Glutamatergic neuron (in vitro differentiated cells): ENCODE measurements at regions not wholly inside any gene's neighbourhood (a gene's known extent, or its start where the extent isn't known, plus 50 kb on each side); places are given as distances from the start of the nearest gene placed in this dataset.
A peak's percentile ranks its signal among the peaks of the same experiment; 100 is the strongest.

Experiments
- DNase-seq: peaks from one replicate; pipeline ENCODE4 v3.0.0; 2022
- H3K27ac Mint-ChIP-seq: one replicate; pipeline ENCODE4 v1.8.0; 2020; ENCODE audit warnings: mild to moderate bottlenecking, mixed read lengths, inconsistent platforms; ENCODE audit not compliant: unreplicated experiment
- H3K27me3 Mint-ChIP-seq: one replicate; pipeline ENCODE4 v1.8.0; 2020; ENCODE audit warnings: mild to moderate bottlenecking, moderate library complexity, mixed read lengths, inconsistent platforms; ENCODE audit not compliant: unreplicated experiment
- H3K36me3 Mint-ChIP-seq: one replicate; pipeline ENCODE4 v1.8.0; 2020; ENCODE audit warnings: mild to moderate bottlenecking, mixed read lengths, inconsistent platforms; ENCODE audit not compliant: unreplicated experiment
- H3K4me1 Mint-ChIP-seq: one replicate; pipeline ENCODE4 v1.8.0; 2020; ENCODE audit warnings: mild to moderate bottlenecking, low read depth, mixed read lengths, inconsistent platforms; ENCODE audit not compliant: unreplicated experiment
- H3K4me3 Mint-ChIP-seq: one replicate; pipeline ENCODE4 v1.8.0; 2020; ENCODE audit warnings: mild to moderate bottlenecking, mixed read lengths, inconsistent platforms; ENCODE audit not compliant: unreplicated experiment
- H3K9me3 Mint-ChIP-seq: one replicate; pipeline ENCODE4 v1.8.0; 2020; ENCODE audit warnings: mild to moderate bottlenecking, moderate library complexity, mixed read lengths, inconsistent platforms; ENCODE audit not compliant: unreplicated experiment
- TF ChIP-seq, protein P1 (sequence below): fragments of 200-600 bp; sonication (generic); IDR thresholded peaks from one replicate; pipeline ENCODE4 v1.5.0; 2021; ENCODE audit not compliant: partially characterized antibody, unreplicated experiment

DNA sequence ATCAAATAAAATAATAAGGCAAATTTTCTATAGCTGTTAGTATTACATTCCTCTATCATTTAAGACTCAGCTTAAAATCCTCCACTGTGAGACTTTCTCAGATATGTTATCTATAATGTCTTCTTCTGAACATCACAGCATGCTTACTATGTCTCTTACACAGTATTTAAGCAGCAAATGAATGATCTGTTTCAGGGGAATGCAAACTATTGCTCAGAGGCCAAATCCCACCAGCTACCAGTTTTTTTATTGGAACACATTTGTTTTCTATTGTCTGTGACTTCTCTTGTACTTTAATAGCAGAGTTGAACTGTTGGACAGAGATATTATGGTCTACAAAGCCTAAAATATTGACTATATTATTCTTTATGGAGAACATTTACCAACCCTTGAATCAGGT, 59.6 kb downstream of the C3orf38 start:
- H3K4me3 Mint-ChIP-seq: no peak overlapping the region
- H3K27me3 Mint-ChIP-seq: peaks cover 2% of the 10 kb centered on the region
- DNase-seq: no peak
- H3K27ac Mint-ChIP-seq: no peak overlapping the region
- TF ChIP-seq, protein P1, sequence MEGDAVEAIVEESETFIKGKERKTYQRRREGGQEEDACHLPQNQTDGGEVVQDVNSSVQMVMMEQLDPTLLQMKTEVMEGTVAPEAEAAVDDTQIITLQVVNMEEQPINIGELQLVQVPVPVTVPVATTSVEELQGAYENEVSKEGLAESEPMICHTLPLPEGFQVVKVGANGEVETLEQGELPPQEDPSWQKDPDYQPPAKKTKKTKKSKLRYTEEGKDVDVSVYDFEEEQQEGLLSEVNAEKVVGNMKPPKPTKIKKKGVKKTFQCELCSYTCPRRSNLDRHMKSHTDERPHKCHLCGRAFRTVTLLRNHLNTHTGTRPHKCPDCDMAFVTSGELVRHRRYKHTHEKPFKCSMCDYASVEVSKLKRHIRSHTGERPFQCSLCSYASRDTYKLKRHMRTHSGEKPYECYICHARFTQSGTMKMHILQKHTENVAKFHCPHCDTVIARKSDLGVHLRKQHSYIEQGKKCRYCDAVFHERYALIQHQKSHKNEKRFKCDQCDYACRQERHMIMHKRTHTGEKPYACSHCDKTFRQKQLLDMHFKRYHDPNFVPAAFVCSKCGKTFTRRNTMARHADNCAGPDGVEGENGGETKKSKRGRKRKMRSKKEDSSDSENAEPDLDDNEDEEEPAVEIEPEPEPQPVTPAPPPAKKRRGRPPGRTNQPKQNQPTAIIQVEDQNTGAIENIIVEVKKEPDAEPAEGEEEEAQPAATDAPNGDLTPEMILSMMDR: no peak
- peaks cover 4% of the 10 kb centered on the region for H3K36me3 Mint-ChIP-seq
- H3K4me1 Mint-ChIP-seq: peaks cover 3% of the 10 kb centered on the region
- peaks cover 2% of the 10 kb centered on the region for H3K9me3 Mint-ChIP-seq

DNA sequence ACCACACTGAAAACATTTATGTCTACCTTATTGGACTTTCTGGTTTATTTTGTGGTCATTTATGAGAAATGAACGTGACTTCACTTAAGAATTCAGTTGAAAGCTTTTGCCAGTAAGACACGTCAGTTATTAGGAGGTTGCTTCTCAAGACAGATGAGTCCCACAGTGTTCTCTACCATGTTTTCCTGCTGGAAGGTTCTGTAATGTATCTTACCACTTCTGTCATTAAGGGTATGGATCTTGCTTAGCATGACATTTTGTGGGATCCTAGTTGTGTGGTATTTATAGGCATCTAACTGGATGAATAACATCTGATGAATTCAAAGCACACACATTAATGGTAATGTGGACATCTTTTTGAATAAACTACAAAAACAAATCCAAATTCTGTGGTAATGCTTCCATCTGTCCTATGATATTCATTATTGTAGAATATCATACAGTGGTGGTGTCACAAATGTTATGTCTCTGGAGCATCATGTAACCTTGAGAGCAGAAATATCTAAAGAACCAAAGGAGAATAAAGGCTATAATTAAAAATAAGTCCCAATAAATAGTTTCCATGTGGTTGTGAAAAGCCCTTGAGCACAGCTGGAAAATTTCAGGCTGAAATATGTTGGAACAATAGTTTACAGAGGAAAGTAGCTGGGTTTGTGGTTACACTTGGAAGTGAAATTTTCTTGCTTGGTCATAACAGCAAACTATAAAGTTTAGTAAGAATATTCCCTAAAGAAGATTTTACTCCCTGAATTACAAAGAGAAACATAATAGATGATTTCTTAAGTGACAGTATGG, 61.5 kb downstream of the C3orf38 start:
- H3K27ac Mint-ChIP-seq: no peak overlapping the region
- H3K4me1 Mint-ChIP-seq: no peaks in the 10 kb centered on the region
- H3K36me3 Mint-ChIP-seq: peaks cover 2% of the 10 kb centered on the region
- TF ChIP-seq, protein P1: no peak
- peaks cover under 1% of the 10 kb centered on the region for H3K9me3 Mint-ChIP-seq
- H3K27me3 Mint-ChIP-seq: peaks cover 2% of the 10 kb centered on the region
- no peak for DNase-seq
- H3K4me3 Mint-ChIP-seq: no peak overlapping the region

DNA sequence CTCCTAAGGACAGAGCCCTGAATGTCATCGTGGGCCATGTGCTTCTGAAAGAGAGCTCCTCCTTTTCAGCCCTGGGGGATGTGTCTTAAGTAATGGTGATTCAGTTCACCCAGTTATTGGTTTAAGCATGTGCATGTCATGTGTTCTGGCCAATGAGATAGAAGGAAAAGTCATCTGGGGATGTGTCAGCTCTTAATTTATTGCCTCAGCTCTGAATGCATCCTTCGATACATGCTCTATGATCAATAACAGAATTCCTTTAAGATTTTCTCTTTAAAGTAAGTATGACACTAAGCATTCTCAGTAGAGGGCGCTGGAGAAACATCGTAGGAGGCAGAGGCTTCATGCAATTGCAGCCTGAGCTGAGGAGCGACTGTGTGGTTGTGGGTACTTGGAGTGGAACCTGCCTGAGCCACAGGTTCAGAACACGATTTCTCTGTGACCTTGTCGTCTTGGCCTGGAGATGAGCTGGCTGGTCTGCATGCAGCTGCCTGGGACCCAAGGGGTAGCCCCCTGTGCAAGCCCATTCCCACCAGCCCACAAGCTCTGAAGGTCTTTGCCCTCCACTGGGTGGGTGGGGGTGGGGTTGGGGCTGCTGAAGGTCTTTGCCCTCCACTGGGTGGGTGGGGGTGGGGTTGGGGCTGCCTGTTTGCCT, 69.5 kb downstream of the C3orf38 start:
- no peaks in the 10 kb centered on the region for H3K9me3 Mint-ChIP-seq
- TF ChIP-seq, protein P1: peak; percentile 41
- DNase-seq: peak; percentile 60
- no peaks in the 10 kb centered on the region for H3K27me3 Mint-ChIP-seq
- H3K4me3 Mint-ChIP-seq: no peak overlapping the region
- H3K36me3 Mint-ChIP-seq: no peaks in the 10 kb centered on the region
- no peak overlapping the region for H3K27ac Mint-ChIP-seq
- H3K4me1 Mint-ChIP-seq: peaks cover 2% of the 10 kb centered on the region

DNA sequence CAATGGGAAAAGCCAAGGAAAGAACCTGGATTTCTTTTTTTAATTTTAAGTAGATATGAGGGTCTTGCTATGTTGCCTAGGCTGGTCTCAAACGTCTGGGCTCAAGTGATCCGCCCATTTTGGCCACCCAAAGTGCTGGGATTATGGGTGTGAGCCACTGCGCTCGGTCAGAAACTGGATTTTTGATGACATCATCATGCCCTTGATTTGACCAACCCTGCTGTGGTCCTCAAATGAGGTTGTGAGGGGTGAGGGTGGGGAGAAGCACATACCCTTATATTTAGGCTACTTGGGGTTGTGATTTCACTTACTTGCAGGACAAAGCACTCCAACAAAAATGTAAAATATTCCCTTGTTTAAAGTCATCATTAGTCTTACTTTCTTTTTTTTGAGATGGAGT, 70.4 kb downstream of the C3orf38 start:
- DNase-seq: no peak
- Mint-ChIP-seq H3K4me3 (no peak overlapping the region), H3K27me3 (no peaks in the 10 kb centered on the region), H3K9me3 (no peaks in the 10 kb centered on the region), H3K27ac (no peak overlapping the region), H3K4me1 (peaks cover 2% of the 10 kb centered on the region), H3K36me3 (no peaks in the 10 kb centered on the region)
- TF ChIP-seq, protein P1: no peak

DNA sequence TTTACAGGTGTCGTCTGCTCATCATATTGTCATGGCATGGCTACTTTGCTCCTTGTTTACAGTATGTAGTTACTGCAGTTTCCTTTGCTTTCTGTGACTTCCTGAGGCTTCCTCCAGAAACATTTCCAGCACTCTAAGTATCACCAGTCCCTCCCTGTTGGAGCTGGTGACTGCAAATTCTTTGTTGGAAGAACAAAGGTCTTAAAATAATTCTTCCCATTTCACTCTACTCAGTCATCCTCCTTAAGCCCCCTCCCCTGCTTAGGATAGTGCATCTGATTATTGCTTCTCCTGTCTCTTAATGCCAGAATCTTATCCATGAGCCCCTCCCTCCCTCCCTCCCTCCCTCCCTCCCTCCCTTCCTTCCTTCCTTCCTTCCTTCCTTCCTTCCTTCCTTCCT, 72.0 kb downstream of the C3orf38 start:
- no peaks in the 10 kb centered on the region for H3K9me3 Mint-ChIP-seq
- H3K27me3 Mint-ChIP-seq: no peaks in the 10 kb centered on the region
- TF ChIP-seq, protein P1: no peak
- no peaks in the 10 kb centered on the region for H3K36me3 Mint-ChIP-seq
- H3K4me1 Mint-ChIP-seq: peaks cover 5% of the 10 kb centered on the region
- no peak for DNase-seq
- H3K27ac Mint-ChIP-seq: no peak overlapping the region
- H3K4me3 Mint-ChIP-seq: no peak overlapping the region
